HuH-7.5 (cell line): ENCODE measurements at regions not wholly inside any gene's neighbourhood (a gene's known extent, or its start where the extent isn't known, plus 50 kb on each side); places are given as distances from the start of the nearest gene placed in this dataset.
"Not testable (repeated sequence)": the region's sequence is repeated elsewhere in the genome, so short reads cannot be mapped to it uniquely, and the experiment has no call there.

ENCODE experiments used
- DNase-seq: peaks from one replicate; pipeline ENCODE4 v3.0.0; 2011; ENCODE audit warnings: low spot score

GRCh38 chr1:223961985-223962384 lies 116.2 kb upstream of the TP53BP2 start:
- not testable (repeated sequence) for DNase-seq

DNA sequence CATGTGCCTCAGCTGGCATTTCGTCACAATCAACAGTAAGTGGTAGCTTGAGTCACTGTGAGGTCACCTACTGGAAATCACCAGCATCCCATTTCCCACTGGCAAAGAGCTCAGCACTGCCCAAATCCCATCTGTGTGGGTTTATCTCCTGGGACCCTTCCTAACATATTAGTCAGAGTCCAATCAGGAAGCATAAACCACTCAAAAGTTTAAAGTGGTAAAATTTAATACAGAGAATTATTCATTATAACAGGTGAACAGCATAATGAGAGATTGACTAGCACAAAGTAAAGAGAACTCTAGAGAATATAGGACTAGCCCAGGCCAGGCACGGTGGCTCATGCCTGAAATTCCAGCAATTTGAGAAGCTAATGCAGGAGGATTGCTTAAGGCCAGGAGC lies 107.1 kb upstream of the TP53BP2 start:
- not testable (repeated sequence) for DNase-seq

DNA sequence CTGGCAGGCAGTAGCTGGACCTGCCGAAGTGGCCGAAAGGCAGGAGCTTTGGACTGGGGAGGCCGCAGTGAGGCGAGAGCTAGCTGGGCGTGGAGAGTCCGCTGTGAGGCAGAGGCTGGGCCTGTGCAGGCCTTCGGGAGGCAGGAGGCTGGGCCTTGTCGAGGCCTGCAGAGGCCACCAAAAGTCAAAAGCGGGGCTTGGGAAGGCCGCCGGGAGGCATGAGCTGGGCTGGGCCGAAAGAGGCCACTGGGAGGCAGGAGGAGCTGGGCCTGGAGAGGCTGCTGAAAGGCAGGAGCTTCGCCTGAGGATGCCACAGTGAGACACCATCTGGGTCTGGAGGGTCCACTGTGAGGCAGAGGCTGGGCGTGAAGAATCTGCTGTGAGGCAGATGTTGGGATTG lies 105.8 kb upstream of the TP53BP2 start:
- not testable (repeated sequence) for DNase-seq

DNA sequence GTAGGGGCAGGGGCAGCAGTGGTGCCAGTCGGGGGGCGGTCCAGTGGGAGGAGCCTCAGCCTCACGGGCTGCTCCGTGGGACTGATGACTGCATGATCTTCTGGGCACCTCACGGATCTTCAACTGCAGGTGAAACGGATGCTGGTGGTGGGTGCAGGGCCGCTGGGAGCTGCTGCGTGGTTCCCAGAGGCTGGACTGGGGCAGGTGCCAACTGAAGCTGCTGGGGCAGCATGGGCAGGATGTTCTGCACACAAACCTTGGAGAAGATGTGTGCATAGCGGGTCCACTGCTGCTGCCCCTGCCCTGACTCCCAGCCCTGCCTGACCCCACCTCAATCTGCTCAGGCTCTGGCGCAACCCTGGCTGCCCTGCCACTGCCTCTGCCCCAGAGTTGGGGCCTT lies 104.2 kb upstream of the TP53BP2 start:
- DNase-seq = not testable (repeated sequence)

- not testable (repeated sequence) for DNase-seq
Observed at GRCh38 chr1:223948041-223948440, 102.3 kb upstream of the TP53BP2 start.

- DNase-seq = not testable (repeated sequence)
Observed at GRCh38 chr1:223936592-223936991, 90.8 kb upstream of the TP53BP2 start.

DNA sequence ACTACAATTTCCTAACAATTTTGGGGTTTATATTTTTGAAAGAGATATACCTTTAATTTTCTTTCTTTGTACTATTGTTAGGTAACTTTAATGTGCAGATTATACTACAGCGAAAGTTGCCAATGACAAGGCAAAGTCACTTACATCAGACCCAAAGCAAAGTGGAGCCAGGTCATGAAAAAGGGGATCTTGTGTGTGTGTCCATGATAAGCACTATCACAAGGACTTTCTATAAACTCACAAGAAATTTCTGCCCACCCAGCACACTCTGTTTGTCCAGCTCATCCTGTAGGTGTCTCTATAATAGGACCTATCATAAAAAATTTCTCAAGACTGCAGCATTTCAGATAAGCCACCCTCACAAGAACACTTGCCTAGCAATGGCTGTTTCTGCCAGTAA lies 85.7 kb upstream of the TP53BP2 start:
- DNase-seq = not testable (repeated sequence)

GRCh38 chr1:223920805-223921204 lies 75.1 kb upstream of the TP53BP2 start:
- DNase-seq = not testable (repeated sequence)

DNA sequence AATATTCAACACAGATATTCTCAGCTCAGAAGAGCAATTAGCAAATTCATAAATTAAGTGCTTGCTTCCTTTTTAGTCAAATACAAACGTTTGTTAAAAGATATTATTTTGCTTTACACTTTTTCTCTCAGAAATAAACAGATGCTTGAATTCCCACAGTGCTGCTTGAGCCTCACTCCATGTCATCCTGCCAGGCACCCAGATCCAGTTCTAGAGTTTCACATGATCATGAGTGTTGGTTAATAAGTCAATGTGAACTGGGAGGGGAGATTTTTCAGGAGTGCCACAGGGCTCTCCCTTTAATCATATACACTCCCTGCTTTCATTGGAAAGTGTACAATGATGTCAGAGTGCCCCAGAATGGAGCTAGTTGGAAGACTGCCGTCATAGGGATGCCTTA lies 69.7 kb upstream of the TP53BP2 start:
- not testable (repeated sequence) for DNase-seq

DNA sequence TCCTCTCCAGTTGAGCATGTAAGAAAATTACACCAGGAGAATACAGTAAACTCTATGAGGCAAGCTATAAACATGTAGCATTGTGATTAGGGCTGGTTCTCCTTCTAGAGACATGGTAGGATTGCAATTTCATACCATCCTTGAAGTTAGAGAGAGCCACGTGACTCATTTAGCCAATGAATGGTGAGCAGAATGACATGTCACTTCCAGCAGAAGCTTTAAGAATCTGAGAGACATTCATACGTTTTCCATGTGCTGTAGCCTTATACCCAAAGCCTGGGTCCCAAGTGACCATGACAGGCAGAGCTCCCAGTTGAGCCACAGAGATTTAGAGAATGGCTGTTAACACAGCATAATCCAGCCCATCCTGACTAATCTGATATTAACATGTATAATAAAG lies 68.0 kb upstream of the TP53BP2 start:
- not testable (repeated sequence) for DNase-seq

GRCh38 chr1:223907943-223908587 lies 62.3 kb upstream of the TP53BP2 start:
- not testable (repeated sequence) for DNase-seq

DNA sequence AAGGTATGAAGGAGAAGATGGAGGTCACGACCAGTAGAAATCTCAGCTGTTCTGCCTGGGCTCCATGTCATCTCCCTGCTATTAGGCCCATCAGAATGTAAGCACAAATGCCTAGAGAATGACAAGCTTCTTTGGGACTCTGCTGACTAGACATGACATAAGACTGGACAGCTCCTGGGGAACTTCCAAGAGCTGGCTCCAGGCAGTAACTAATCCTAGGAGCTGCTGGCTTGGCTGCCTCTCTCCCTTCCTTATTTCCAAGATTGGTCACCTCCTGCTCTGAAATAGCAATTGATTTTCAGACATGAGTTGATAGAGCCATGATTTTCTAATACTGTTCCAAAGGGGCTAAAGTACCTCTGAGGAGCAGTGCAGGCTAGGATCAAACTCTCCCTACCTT lies 57.5 kb upstream of the TP53BP2 start:
- not testable (repeated sequence) for DNase-seq

GRCh38 chr1:223899775-223900174 lies 54.0 kb upstream of the TP53BP2 start:
- DNase-seq = not testable (repeated sequence)

GRCh38 chr1:223897097-223897496 lies 51.4 kb upstream of the TP53BP2 start:
- not testable (repeated sequence) for DNase-seq

DNA sequence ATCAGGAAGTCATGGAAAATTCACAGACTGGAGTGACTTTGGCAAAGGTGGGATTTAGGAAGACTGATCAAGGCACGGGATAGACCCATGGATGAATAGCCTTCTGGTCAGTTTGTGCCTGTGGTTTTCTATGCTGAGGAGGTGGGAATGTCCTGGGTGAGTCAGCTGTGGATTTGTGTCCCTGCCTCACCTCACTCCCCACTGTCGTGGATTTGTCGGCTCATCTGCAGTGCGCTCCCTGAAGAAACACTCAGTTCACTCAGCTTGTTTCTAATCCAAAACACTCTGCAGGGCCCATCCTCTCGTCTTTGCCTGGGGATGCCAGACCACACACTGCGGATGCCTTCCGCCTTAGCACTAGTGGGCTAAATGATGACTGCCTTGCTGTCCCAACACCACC lies 50.2 kb upstream of the TP53BP2 start:
- DNase-seq = not testable (repeated sequence)
